GM21825 (cell line): ENCODE measurements at regions not wholly inside any gene's neighbourhood (a gene's known extent, or its start where the extent isn't known, plus 50 kb on each side); places are given as distances from the start of the nearest gene placed in this dataset.

Source experiments
- ATAC-seq: cut with Tn5 transposase; IDR thresholded peaks from one replicate; pipeline ENCODE4 v1.9.1; 2021; ENCODE audit warnings: mild to moderate bottlenecking, moderate library complexity; ENCODE audit not compliant: unreplicated experiment

DNA sequence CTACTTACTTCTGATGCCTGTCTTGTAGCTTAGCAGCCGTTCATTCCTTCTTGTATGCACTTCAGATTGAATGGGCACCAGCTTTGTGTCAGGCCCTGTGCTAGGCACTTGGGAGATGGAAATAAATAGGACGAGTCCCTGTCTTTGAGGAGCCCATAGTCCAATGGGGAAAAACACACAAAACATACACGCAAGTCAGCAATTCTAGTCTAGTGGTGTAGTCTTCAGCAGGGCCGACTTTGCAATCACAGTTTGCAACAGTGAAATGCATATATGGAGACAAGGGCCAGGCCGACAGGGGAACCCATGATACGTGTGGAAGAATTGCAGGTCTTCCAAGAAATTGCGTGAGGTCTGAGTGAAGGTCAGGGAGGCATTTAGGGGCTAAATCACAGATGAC, 262.6 kb downstream of the MAF start:
- no peak for ATAC-seq

DNA sequence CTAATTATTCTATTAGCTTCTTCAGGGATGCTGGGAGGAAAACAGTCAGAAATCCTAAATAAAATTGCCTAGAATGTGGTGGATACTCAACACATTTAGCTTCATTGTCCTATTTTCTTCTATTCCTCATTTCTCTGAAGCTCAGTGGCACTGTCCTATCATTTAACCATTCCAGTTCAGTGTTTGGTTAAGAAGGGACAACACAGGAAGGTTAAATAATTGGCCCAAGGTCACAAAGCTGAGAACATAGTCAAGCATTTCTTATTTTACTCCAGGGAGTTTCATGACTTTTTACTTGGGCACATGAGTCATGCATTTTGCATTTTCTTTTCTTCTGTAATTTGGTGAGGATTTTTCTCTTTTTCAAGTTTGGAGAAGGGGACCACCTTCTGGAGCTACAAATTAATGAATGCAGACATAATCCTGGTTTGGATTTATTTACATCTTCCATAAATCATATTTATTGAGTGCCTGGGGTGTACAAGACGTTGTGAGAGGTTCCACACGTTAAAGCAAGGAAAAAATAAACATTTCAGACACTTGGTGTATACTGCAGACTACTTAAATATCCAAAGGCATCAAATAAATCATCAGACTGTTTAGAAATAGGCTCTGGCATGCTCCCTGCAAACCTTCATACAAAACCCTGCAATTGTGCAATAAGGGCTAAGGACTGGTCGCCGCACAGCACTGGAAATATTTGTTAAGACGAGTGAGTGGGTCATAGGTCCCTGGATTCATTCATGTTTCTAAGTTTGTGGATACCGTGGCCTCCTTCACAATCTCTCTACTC, 263.9 kb downstream of the MAF start:
- no peak for ATAC-seq

- no peak for ATAC-seq
These were observed 266.4 kb downstream of the MAF start for GRCh38 chr16:79334127-79334526.

DNA sequence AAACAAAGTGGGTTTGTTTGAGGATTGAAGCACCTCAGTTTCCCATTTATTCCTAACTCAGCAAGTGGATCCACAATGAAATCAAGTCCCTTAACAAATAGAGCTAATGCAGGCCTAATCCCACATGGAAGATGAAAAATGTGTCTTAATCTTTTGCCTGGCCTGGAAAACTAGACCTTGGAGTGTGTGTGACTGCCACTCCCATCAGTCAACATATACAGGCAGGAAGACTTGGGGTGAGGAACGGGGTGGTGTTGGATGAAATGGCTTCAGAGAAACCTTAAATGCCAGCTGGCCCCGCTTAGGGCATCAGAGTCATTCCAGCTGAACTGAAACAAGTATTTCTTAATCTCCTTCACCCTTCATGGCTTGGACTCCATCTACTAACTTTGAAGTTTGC, 269.5 kb downstream of the MAF start:
- ATAC-seq = no peak

GRCh38 chr16:79329967-79330366, 270.6 kb downstream of the MAF start:
- ATAC-seq = no peak

GRCh38 chr16:79329166-79329521, 271.4 kb downstream of the MAF start:
- ATAC-seq = no peak

GRCh38 chr16:79328402-79329165, 272.0 kb downstream of the MAF start:
- no peak for ATAC-seq

GRCh38 chr16:79327836-79328235, 272.7 kb downstream of the MAF start:
- no peak for ATAC-seq

GRCh38 chr16:79326549-79326948, 274.0 kb downstream of the MAF start:
- no peak for ATAC-seq

DNA sequence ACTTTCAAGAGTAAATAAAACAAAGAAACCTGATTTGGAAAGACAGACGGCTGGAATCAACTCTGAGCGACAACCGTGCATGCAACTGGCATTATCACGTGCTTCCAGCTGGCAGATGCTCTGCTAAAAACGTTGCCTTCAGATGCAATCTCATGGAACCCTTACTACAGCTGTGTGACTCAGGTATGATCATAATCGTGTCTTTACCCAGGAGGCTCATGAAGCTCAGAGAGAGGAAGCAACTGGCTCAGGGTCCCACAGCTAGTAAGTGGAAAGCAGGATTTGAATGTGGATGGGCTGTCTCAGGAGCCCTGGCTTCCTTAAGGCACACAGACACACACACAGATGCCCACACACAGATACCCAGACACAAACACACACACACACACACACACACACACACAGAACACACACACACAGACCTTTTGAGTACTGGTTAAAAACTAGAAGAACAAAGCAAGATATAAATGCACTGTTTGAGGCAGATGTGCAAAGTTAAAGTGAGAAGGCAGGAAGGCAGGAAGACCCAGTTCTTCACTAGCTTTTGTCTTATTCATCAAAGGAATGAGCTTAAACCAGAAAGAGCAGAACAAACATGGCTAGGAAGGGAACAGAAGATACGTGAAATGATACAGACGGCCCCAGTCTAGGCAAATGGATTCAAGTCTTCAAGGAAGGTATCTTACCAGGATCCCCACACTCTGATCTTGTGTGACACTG, 275.2 kb downstream of the MAF start:
- no peak for ATAC-seq

DNA sequence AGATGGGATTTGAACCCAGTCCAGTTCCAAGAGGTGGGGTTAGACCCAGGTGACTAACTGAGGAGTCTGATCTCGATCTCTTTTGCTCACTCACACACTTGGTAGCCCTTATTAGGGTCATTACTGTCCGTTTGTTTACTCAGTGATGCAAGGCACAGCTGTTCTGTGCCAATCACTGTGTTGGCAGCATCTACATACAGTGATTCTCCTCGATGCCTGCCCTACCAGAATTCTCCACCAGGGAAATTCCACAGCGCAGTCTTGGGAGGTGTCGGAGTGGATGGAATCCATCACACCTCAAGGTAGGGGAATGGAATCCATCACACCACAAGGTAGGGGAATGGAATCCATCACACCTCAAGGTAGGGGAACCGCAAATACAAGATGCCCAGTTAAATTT, 279.6 kb downstream of the MAF start:
- ATAC-seq = no peak

DNA sequence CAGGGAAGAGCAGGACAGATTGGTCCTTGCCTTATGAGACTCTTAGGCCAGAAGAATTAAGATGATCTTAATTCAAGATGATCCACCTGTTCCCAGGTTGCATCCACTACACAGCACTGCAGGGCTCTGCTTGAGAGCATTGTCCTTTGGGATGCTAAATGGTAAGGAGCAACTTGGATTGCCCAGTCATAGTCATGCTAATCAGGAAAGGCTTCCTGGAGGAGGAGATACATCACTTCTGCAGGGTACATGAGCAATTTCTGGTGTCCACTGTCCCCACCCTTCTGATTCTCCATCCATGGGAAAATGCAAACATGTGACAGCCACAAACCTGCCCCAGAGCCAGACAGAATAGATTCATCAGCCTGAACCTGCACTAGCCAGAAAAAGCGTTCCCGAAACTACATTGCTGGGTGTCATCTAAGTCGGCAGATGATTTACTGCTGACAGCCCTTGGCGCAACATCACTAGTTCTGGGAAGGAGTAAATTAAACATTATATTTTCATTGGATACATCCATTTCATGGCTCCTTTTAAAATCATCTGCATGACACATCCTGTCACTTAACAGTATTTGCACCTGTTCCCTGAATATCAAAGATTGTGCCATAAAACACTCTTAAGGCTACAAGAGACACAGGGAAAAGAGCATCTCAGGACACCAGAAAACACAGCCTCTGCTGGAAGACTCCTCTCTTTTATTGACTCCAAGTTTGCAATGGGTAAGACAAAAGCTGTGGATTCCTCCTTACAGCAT, 282.2 kb downstream of the MAF start:
- no peak for ATAC-seq

- no peak for ATAC-seq
These were observed 283.0 kb downstream of the MAF start for GRCh38 chr16:79317521-79317920.

- no peak for ATAC-seq
These were observed 283.5 kb downstream of the MAF start for GRCh38 chr16:79317026-79317425.

DNA sequence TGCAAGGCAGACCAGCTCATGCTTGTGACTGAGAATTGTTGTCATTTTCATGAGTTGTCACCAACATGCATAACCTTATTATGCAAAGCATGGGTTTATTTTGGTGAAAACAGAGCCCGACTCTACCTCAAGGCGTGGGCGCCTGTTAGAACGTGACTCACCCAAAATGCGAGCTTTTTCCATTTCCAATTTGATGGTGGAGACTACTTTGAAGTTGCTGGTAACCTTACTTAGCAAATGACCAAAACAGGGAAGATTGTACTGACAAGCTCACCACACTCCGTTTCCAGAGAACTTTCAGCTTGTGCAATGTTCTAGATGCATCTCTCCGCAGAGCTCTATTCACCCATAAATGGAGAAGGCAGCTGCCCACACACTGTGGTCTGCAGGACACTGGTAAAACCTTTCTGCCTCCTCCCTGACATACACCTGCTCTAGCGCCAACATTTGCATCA, 284.5 kb downstream of the MAF start:
- ATAC-seq = peak; percentile 69

GRCh38 chr16:79312502-79312901, 288.0 kb downstream of the MAF start:
- ATAC-seq = no peak

- ATAC-seq = no peak
These were observed 289.8 kb downstream of the MAF start for GRCh38 chr16:79310710-79311109.

- ATAC-seq = no peak
These were observed 290.9 kb downstream of the MAF start for GRCh38 chr16:79309606-79310005.

DNA sequence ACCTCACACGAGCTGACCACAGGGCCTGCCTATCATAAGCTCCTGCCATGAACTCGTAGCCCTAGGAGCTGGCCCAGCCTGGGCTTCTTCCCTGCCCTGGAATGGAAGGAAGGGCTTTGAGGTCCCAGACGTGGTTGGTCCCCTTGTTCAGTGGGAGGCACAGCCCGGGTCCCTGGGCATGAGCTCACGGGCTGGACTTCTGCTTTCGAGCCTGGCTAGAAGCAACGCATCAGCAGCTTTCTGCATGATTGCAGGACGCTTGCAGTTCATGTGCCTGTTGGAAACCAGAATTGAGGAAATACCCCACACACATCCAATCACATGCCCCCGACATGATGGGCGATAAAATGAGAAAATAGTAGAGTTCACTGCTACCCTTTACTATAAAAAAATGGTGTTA, 293.3 kb downstream of the MAF start:
- ATAC-seq = no peak

DNA sequence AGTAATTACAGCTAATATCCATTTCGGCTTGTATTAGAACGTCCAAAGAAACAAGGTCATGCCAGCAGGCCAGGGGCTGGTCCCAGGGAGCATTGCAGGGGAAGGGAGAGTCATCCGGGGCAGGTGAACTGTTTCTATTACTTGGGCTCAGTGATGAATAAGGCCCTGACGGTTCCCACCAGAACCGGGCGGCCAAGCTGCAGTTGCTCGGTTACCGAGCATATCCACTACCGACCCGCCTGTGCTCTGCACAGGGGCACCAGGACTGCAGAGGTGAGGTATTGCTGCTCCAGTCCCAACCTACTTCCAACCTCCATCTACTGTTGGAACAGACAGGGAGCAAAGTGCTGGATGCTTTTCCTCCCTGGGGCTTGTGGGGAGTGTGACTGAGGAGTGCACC, 295.5 kb downstream of the MAF start:
- no peak for ATAC-seq

DNA sequence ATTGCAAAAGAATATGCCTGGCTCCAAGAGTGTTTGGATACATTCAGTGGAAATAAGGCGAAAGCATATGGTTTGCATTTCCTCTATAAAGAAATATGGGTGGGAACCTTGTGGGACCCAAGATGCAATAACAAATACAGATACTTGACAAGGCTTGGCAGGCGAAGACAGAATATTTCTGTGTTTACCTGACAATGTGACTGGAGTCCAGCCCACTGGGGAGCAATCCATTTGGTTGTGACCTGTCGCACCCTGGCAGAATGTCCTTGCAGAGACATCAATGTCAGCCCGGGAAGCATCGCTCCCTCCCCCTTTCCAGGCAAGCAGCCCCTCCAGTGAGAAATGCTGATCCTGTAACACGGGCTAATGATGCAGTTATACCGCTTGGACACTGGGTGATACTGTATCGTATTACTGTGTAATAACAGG, 296.6 kb downstream of the MAF start:
- ATAC-seq = no peak
